ENCODE measurements at regions not wholly inside any gene's neighbourhood (a gene's known extent, or its start where the extent isn't known, plus 50 kb on each side); places are given as distances from the start of the nearest gene placed in this dataset.

- no peak overlapping the region for H3K4me3 Mint-ChIP-seq
- no peak for DNase-seq (ENCODE audit: extremely low spot score, unreplicated experiment)
- H3K36me3 Mint-ChIP-seq = no peaks in the 10 kb centered on the region
- no peaks in the 10 kb centered on the region for H3K4me1 Mint-ChIP-seq (ENCODE audit: unreplicated experiment)
- peak; percentile 84 for TF ChIP-seq CTCF (conservative IDR thresholded peaks at IDR 0.05)
- no peak overlapping the region for H3K27ac Mint-ChIP-seq
- H3K27me3 Mint-ChIP-seq = no peaks in the 10 kb centered on the region
- no peaks in the 10 kb centered on the region for H3K9me3 Mint-ChIP-seq
Observed at GRCh38 chr13:68304286-68304893, 1074.3 kb upstream of the PCDH9 start.

GRCh38 chr13:68293631-68294030 lies 1063.5 kb upstream of the PCDH9 start:
- DNase-seq (ENCODE audit: extremely low spot score, unreplicated experiment) = no peak
- peaks cover 8% of the 10 kb centered on the region for H3K4me1 Mint-ChIP-seq (ENCODE audit: unreplicated experiment)
- no peaks in the 10 kb centered on the region for H3K36me3 Mint-ChIP-seq
- no peaks in the 10 kb centered on the region for H3K9me3 Mint-ChIP-seq
- no peak overlapping the region for H3K4me3 Mint-ChIP-seq
- H3K27me3 Mint-ChIP-seq = no peaks in the 10 kb centered on the region
- no peak overlapping the region for H3K27ac Mint-ChIP-seq
- no peak for TF ChIP-seq CTCF (conservative IDR thresholded peaks at IDR 0.05)

GRCh38 chr13:68292601-68293000 lies 1062.5 kb upstream of the PCDH9 start:
- peaks cover 12% of the 10 kb centered on the region for H3K4me1 Mint-ChIP-seq (ENCODE audit: unreplicated experiment)
- TF ChIP-seq CTCF (conservative IDR thresholded peaks at IDR 0.05) = no peak
- no peak for DNase-seq (ENCODE audit: extremely low spot score, unreplicated experiment)
- H3K9me3 Mint-ChIP-seq = no peaks in the 10 kb centered on the region
- H3K27me3 Mint-ChIP-seq = no peaks in the 10 kb centered on the region
- H3K36me3 Mint-ChIP-seq = no peaks in the 10 kb centered on the region
- H3K4me3 Mint-ChIP-seq = no peak overlapping the region
- no peak overlapping the region for H3K27ac Mint-ChIP-seq

GRCh38 chr13:68291595-68291994 lies 1061.5 kb upstream of the PCDH9 start:
- Mint-ChIP-seq H3K9me3 (no peaks in the 10 kb centered on the region), H3K4me1 (ENCODE audit: unreplicated experiment) (peaks cover 12% of the 10 kb centered on the region), H3K27ac (no peak overlapping the region), H3K27me3 (no peaks in the 10 kb centered on the region), H3K36me3 (no peaks in the 10 kb centered on the region), H3K4me3 (no peak overlapping the region)
- DNase-seq (ENCODE audit: extremely low spot score, unreplicated experiment) = no peak
- no peak for TF ChIP-seq CTCF (conservative IDR thresholded peaks at IDR 0.05)

- no peak for DNase-seq (ENCODE audit: extremely low spot score, unreplicated experiment)
- Mint-ChIP-seq H3K4me3 (no peak overlapping the region), H3K27ac (no peak overlapping the region), H3K4me1 (ENCODE audit: unreplicated experiment) (no peaks in the 10 kb centered on the region), H3K27me3 (no peaks in the 10 kb centered on the region), H3K36me3 (no peaks in the 10 kb centered on the region), H3K9me3 (peaks cover 7% of the 10 kb centered on the region)
- TF ChIP-seq CTCF (conservative IDR thresholded peaks at IDR 0.05) = no peak
Observed at GRCh38 chr13:68275758-68276157, 1045.6 kb upstream of the PCDH9 start.

GRCh38 chr13:68272652-68273051 lies 1042.5 kb upstream of the PCDH9 start:
- Mint-ChIP-seq H3K27ac (no peak overlapping the region), H3K4me1 (ENCODE audit: unreplicated experiment) (no peaks in the 10 kb centered on the region), H3K9me3 (peaks cover 7% of the 10 kb centered on the region), H3K36me3 (no peaks in the 10 kb centered on the region), H3K27me3 (no peaks in the 10 kb centered on the region), H3K4me3 (no peak overlapping the region)
- no peak for DNase-seq (ENCODE audit: extremely low spot score, unreplicated experiment)
- TF ChIP-seq CTCF (conservative IDR thresholded peaks at IDR 0.05) = no peak
